Stomach (tissue), 4 donors: ENCODE measurements at regions not wholly inside any gene's neighbourhood (a gene's known extent, or its start where the extent isn't known, plus 50 kb on each side); places are given as distances from the start of the nearest gene placed in this dataset.
"Not testable (repeated sequence)": the region's sequence is repeated elsewhere in the genome, so short reads cannot be mapped to it uniquely, and the experiment has no call there.

ENCODE experiments used
- CTCF ChIP-seq, 7 experiments: fragments of 450-650 bp in 4 of 7; fragments of 200-600 bp in 3 of 7; sonication (generic) in 3 of 7; IDR thresholded peaks; one replicate each; pipeline ENCODE4 v1.5.1; 2016 to 2019; ENCODE audit warnings: antibody characterized with exemption in 7 of 7, control low read depth in 2 of 7, mild to moderate bottlenecking in 1 of 7
- EP300 ChIP-seq: sonication (generic); formaldehyde crosslinking; IDR thresholded peaks from one replicate; pipeline ENCODE4 v1.6.1; 2017; ENCODE audit warnings: antibody characterized with exemption
- POLR2A ChIP-seq, 4 donors: fragments of 450-650 bp; IDR thresholded peaks; one replicate each; pipeline ENCODE4 v1.6.1; 2016; ENCODE audit warnings: antibody characterized with exemption in 4 of 4, control low read depth in 2 of 4, mild to moderate bottlenecking in 1 of 4, moderate library complexity in 1 of 4
- POLR2AphosphoS5 ChIP-seq, 3 donors: sonication (generic); formaldehyde crosslinking; IDR thresholded peaks; one replicate each; pipeline ENCODE4 v1.6.1; 2016; ENCODE audit warnings: antibody characterized with exemption in 3 of 3

- TF ChIP-seq CTCF (IDR thresholded peaks at IDR 0.05); EP300; POLR2A (IDR thresholded peaks at IDR 0.05); POLR2AphosphoS5 (IDR thresholded peaks at IDR 0.05): not testable (repeated sequence)
Observed at GRCh38 chr12:83233987-83234386, 547.3 kb downstream of the TMTC2 start.
